PC-3 (cell line): ENCODE measurements at regions not wholly inside any gene's neighbourhood (a gene's known extent, or its start where the extent isn't known, plus 50 kb on each side); places are given as distances from the start of the nearest gene placed in this dataset.

Experiments used
- ATAC-seq: fragments of 200-7000 bp; cut with Tn5 transposase; 2 replicates; pipeline ENCODE4 v1.9.1; 2020; ENCODE audit warnings: mild to moderate bottlenecking, moderate library complexity
- BruUV-seq: library from RNA; stranded (reverse); fragments of 400-500 nt; replicated peaks from 2 replicates; lab custom pipeline; 2021; lab: Mats Ljungman, UMichigan
- CTCF ChIA-PET: fragments of 300-600 bp; sonication (Branson Sonifier 250); formaldehyde crosslinking; loops from one replicate; lab custom pipeline; 2022; ENCODE audit warnings: antibody characterized with exemption; lab: Charles Lee
- POLR2A ChIA-PET: fragments of 300-600 bp; sonication (Branson Sonifier 250); formaldehyde crosslinking; loops from one replicate; lab custom pipeline; 2022; ENCODE audit warnings: antibody characterized with exemption; ENCODE audit not compliant: unreplicated experiment; lab: Charles Lee
- DNase-seq: peaks from one replicate; pipeline ENCODE4 v3.0.0-alpha.2; 2015
- H2AFZ ChIP-seq: fragments of 300-600 bp; sonication (generic); 2 replicates; pipeline ENCODE4 v1.6.0; 2016; ENCODE audit warnings: antibody characterized with exemption, low read length
- H3F3A ChIP-seq: fragments of 300-600 bp; sonication (generic); one replicate; pipeline ENCODE4 v1.6.0; 2017; ENCODE audit warnings: antibody characterized with exemption, low read length, control low read depth, mild to moderate bottlenecking; ENCODE audit not compliant: unreplicated experiment
- H3K27ac ChIP-seq: fragments of 300-600 bp; sonication (generic); 2 replicates; pipeline ENCODE4 v1.5.1; 2016; ENCODE audit warnings: mild to moderate bottlenecking, low read length
- H3K27me3 ChIP-seq: fragments of 300-600 bp; sonication (generic); 2 replicates; pipeline ENCODE4 v1.6.1; 2016; ENCODE audit warnings: low read length, mixed read lengths
- H3K36me3 ChIP-seq: fragments of 300-600 bp; sonication (generic); 2 replicates; pipeline ENCODE4 v1.6.1; 2016; ENCODE audit warnings: low read depth, mixed run types, low read length, mixed read lengths
- H3K4me1 ChIP-seq: fragments of 300-600 bp; sonication (generic); 2 replicates; pipeline ENCODE4 v1.5.1; 2016; ENCODE audit warnings: low read length; ENCODE audit not compliant: insufficient read depth
- H3K4me2 ChIP-seq: fragments of 300-600 bp; sonication (generic); 2 replicates; pipeline ENCODE4 v1.6.0; 2016; ENCODE audit warnings: low read length
- H3K4me3 ChIP-seq: fragments of 300-600 bp; sonication (generic); 2 replicates; pipeline ENCODE4 v1.5.1; 2016; ENCODE audit warnings: mild to moderate bottlenecking, low read length, mixed read lengths
- H3K79me2 ChIP-seq: fragments of 300-600 bp; sonication (generic); 2 replicates; pipeline ENCODE4 v1.6.1; 2017; ENCODE audit warnings: low read length, mixed read lengths
- H3K9ac ChIP-seq: fragments of 300-600 bp; sonication (generic); 2 replicates; pipeline ENCODE4 v1.6.0; 2016; ENCODE audit warnings: mild to moderate bottlenecking, low read length
- H3K9me2 ChIP-seq: fragments of 300-600 bp; sonication (generic); replicated peaks from 2 replicates; pipeline ENCODE4 v1.6.1; 2016; ENCODE audit warnings: mixed run types, low read length, mixed read lengths
- H3K9me3 ChIP-seq: fragments of 300-600 bp; sonication (generic); 2 replicates; pipeline ENCODE4 v1.6.1; 2016; ENCODE audit warnings: low read length, mixed read lengths
- H4K20me1 ChIP-seq: fragments of 300-600 bp; sonication (generic); 2 replicates; pipeline ENCODE4 v1.6.1; 2016; ENCODE audit warnings: low read length, mixed read lengths
- EZH2 ChIP-seq: fragments of 300-600 bp; sonication (generic); IDR thresholded peaks from one replicate; pipeline ENCODE4 v1.6.1; 2017; ENCODE audit warnings: antibody characterized with exemption, mild to moderate bottlenecking, low read length; ENCODE audit not compliant: unreplicated experiment
- EZH2phosphoT487 ChIP-seq: fragments of 300-600 bp; sonication (generic); IDR thresholded peaks from 2 replicates; pipeline ENCODE4 v1.6.1; 2018; ENCODE audit warnings: mild to moderate bottlenecking, antibody characterized with exemption, low read length, borderline replicate concordance
- intact Hi-C: fragments of 100-400 bp; cut with micrococcal nuclease; formaldehyde crosslinking; loops from 2 replicates; pipeline ENCODE4 v1.9.0; 2023
- TF ChIP-seq, protein P1 (sequence below): fragments of 300-600 bp; sonication (generic); conservative IDR thresholded peaks from 2 replicates; pipeline ENCODE4 v1.5.1; 2017; ENCODE audit warnings: antibody characterized with exemption, low read depth, mild to moderate bottlenecking, low read length

DNA sequence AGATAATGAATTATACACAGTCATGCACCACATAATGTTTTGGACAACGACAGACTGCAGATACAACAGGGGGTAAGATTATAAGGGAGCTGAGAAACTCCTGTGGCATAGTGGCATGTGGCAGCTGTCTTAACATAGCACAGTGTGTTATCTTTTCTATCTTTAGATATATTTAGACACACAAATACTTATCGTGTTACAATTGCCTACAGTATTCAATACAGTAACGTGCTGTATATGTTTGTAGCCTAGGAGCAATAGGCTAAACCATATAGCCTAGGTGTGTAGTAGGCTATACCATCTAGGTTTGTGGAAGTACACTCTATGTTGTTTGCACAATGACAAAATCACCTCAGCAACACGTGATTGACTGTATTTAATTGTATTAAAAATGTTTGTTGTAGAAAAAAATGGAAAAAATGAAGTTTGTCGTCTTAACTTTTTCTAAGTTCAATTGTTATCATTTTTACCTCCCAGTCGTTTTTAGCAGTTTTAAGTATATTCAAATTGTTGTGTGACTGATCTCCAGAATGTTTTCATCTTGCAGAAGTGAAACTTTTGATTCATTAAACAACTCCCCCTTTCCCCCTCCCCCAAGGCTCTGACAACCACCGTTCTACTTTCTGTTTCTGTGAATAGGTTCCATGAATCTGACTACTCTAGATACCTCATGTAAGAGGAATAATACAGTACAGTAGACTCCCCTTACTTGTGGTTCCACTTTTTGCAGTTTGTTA, 351.0 kb upstream of the B3GALT2 start:
- Histone ChIP-seq H3K79me2 (no peaks in the 10 kb centered on the region), H3K9me3 (no peaks in the 10 kb centered on the region), H3K36me3 (no peaks in the 10 kb centered on the region), H4K20me1 (no peaks in the 10 kb centered on the region), H3K27ac (no peak overlapping the region), H3F3A (no peaks in the 10 kb centered on the region), H3K9me2 (no peaks in the 10 kb centered on the region), H3K4me2 (peak overlapping the region; percentile 36), H3K4me3 (no peak overlapping the region), H2AFZ (no peak overlapping the region), H3K9ac (no peak overlapping the region), H3K27me3 (no peaks in the 10 kb centered on the region), H3K4me1 (no peaks in the 10 kb centered on the region)
- intact Hi-C loops: no loop called here
- ATAC-seq (no peak), DNase-seq (no peak)
- TF ChIP-seq, protein P1, sequence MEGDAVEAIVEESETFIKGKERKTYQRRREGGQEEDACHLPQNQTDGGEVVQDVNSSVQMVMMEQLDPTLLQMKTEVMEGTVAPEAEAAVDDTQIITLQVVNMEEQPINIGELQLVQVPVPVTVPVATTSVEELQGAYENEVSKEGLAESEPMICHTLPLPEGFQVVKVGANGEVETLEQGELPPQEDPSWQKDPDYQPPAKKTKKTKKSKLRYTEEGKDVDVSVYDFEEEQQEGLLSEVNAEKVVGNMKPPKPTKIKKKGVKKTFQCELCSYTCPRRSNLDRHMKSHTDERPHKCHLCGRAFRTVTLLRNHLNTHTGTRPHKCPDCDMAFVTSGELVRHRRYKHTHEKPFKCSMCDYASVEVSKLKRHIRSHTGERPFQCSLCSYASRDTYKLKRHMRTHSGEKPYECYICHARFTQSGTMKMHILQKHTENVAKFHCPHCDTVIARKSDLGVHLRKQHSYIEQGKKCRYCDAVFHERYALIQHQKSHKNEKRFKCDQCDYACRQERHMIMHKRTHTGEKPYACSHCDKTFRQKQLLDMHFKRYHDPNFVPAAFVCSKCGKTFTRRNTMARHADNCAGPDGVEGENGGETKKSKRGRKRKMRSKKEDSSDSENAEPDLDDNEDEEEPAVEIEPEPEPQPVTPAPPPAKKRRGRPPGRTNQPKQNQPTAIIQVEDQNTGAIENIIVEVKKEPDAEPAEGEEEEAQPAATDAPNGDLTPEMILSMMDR: no peak
- TF ChIP-seq EZH2: no peak
- TF ChIP-seq EZH2phosphoT487: no peak
- ChIA-PET POLR2A (no interaction called here), CTCF (no interaction called here)
- no TSS peak for BruUV-seq

- Histone ChIP-seq H3K27me3 (no peaks in the 10 kb centered on the region), H4K20me1 (no peaks in the 10 kb centered on the region), H3K9me2 (no peaks in the 10 kb centered on the region), H2AFZ (no peak overlapping the region), H3K4me3 (no peak overlapping the region), H3F3A (no peaks in the 10 kb centered on the region), H3K36me3 (no peaks in the 10 kb centered on the region), H3K4me1 (no peaks in the 10 kb centered on the region), H3K4me2 (no peak overlapping the region), H3K9me3 (no peaks in the 10 kb centered on the region), H3K27ac (no peak overlapping the region), H3K9ac (no peak overlapping the region), H3K79me2 (no peaks in the 10 kb centered on the region)
- POLR2A ChIA-PET: no interaction called here
- no TSS peak for BruUV-seq
- intact Hi-C loops: no loop called here
- no peak for DNase-seq
- TF ChIP-seq, protein P1: no peak
- TF ChIP-seq EZH2phosphoT487 (no peak), EZH2 (no peak)
- CTCF ChIA-PET: no interaction called here
- no peak for ATAC-seq
Observed at GRCh38 chr1:193533853-193534252, 347.4 kb upstream of the B3GALT2 start.

DNA sequence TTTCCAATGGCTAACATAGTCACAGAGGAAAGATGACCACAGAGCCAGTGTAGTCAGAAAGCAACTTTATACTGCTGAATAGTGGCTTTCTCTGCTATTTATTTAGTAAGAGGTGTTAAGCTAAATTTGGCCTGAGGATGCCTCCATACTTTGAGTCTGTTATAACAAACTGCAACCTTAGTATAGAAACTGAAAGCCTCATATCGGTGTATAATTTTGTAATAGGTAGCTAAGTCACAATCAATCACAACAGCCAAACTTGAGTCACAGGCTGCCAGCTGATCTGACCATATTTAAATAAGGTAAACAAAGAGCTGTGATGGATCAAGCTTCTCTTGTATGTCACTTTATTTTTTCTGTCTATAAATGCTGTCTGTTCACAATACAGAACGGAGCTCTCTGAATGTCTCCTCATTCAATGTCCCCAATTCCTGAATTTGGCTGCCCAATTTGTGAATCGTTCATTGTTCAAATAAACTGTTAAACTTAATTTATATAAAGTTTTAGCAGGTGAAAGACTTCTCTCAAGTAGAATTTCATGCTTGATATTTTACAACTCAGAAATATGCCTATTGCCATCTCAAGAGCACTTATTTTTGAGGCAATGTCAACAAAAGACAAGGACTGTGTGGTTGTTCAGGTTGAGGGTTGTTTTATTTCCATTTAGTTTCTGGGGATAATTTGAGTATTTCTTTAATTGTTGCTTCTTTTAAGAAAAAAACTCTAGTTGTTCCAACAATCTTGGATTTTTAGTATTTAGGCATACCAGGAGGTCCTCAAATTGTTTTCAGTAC, 339.7 kb upstream of the B3GALT2 start:
- H3K4me2 ChIP-seq: no peak overlapping the region
- no peak for DNase-seq

More for the DNA sequence above, 339.7 kb upstream of the B3GALT2 start:
- Histone ChIP-seq H3K79me2 (no peaks in the 10 kb centered on the region), H3K9me2 (no peaks in the 10 kb centered on the region), H4K20me1 (no peaks in the 10 kb centered on the region), H2AFZ (no peak overlapping the region), H3K9ac (no peak overlapping the region), H3K4me3 (no peak overlapping the region), H3K36me3 (no peaks in the 10 kb centered on the region), H3K27ac (no peak overlapping the region), H3F3A (no peaks in the 10 kb centered on the region), H3K4me1 (no peaks in the 10 kb centered on the region), H3K9me3 (no peaks in the 10 kb centered on the region), H3K27me3 (no peaks in the 10 kb centered on the region)
- TF ChIP-seq EZH2: no peak
- TF ChIP-seq, protein P1: no peak
- TF ChIP-seq EZH2phosphoT487: no peak
- BruUV-seq: no TSS peak
- ATAC-seq: no peak
- ChIA-PET POLR2A (no interaction called here), CTCF (no interaction called here)
- intact Hi-C loops: no loop called here
